ENCODE measurements at regions not wholly inside any gene's neighbourhood (a gene's known extent, or its start where the extent isn't known, plus 50 kb on each side); places are given as distances from the start of the nearest gene placed in this dataset.

DNA sequence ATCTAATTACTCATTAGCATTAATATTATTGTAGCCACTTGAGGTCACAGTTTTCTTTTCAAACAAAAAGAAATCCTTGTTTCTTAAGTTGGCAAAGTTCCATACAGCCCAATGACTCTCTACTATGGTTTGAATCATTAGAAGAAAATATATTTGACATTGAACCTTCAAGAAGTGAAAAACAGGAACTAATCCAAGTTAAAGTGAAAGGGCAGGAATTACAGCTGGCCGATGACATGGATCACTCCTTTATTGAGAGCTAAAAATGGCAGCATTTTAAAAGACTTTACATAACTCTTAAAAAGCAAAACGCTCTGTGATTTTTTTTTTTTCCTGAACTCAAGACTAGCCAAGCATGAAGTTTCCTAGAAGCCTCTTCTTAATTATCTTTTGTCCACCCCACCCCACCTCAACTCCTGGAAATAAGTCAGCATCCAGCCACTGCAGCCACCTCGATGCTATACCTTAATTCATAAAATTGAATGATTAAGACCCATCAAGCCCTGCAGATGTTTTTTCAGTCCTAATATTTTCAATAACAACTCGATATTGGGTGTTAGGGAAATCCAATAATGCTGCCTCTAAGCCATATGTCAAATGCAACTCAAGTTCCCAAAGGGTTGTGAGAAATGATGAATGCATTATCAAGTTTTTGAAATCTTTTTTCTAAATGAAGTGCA lies 323.1 kb downstream of the HHIPL2 start:
- TF ChIP-seq, protein P1, sequence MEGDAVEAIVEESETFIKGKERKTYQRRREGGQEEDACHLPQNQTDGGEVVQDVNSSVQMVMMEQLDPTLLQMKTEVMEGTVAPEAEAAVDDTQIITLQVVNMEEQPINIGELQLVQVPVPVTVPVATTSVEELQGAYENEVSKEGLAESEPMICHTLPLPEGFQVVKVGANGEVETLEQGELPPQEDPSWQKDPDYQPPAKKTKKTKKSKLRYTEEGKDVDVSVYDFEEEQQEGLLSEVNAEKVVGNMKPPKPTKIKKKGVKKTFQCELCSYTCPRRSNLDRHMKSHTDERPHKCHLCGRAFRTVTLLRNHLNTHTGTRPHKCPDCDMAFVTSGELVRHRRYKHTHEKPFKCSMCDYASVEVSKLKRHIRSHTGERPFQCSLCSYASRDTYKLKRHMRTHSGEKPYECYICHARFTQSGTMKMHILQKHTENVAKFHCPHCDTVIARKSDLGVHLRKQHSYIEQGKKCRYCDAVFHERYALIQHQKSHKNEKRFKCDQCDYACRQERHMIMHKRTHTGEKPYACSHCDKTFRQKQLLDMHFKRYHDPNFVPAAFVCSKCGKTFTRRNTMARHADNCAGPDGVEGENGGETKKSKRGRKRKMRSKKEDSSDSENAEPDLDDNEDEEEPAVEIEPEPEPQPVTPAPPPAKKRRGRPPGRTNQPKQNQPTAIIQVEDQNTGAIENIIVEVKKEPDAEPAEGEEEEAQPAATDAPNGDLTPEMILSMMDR (IDR thresholded peaks at IDR 0.05; ENCODE audit: poor library complexity, severe bottlenecking) = no peak
- no peak for TF ChIP-seq SMC3 (conservative IDR thresholded peaks at IDR 0.05; ENCODE audit: poor library complexity)
- TF ChIP-seq TAF1 (IDR thresholded peaks at IDR 0.05; ENCODE audit: low read depth) = no peak
- TF ChIP-seq, protein P2, sequence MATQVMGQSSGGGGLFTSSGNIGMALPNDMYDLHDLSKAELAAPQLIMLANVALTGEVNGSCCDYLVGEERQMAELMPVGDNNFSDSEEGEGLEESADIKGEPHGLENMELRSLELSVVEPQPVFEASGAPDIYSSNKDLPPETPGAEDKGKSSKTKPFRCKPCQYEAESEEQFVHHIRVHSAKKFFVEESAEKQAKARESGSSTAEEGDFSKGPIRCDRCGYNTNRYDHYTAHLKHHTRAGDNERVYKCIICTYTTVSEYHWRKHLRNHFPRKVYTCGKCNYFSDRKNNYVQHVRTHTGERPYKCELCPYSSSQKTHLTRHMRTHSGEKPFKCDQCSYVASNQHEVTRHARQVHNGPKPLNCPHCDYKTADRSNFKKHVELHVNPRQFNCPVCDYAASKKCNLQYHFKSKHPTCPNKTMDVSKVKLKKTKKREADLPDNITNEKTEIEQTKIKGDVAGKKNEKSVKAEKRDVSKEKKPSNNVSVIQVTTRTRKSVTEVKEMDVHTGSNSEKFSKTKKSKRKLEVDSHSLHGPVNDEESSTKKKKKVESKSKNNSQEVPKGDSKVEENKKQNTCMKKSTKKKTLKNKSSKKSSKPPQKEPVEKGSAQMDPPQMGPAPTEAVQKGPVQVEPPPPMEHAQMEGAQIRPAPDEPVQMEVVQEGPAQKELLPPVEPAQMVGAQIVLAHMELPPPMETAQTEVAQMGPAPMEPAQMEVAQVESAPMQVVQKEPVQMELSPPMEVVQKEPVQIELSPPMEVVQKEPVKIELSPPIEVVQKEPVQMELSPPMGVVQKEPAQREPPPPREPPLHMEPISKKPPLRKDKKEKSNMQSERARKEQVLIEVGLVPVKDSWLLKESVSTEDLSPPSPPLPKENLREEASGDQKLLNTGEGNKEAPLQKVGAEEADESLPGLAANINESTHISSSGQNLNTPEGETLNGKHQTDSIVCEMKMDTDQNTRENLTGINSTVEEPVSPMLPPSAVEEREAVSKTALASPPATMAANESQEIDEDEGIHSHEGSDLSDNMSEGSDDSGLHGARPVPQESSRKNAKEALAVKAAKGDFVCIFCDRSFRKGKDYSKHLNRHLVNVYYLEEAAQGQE (IDR thresholded peaks at IDR 0.05; ENCODE audit: borderline replicate concordance) = no peak
- no peak for TF ChIP-seq RAD21 (conservative IDR thresholded peaks at IDR 0.05)
- TF ChIP-seq MXI1 (conservative IDR thresholded peaks at IDR 0.05; ENCODE audit: poor library complexity, severe bottlenecking) = no peak
- TF ChIP-seq EZH2 (IDR thresholded peaks at IDR 0.05; ENCODE audit: borderline replicate concordance, insufficient read depth, low read length, poor library complexity, severe bottlenecking) = no peak
- no peak for TF ChIP-seq EP300 (conservative IDR thresholded peaks at IDR 0.05; ENCODE audit: poor library complexity, severe bottlenecking)
- no peak for TF ChIP-seq POLR2AphosphoS5 (IDR thresholded peaks at IDR 0.05)

All from neural cell (in vitro differentiated cells).